ENCODE measurements at regions not wholly inside any gene's neighbourhood (a gene's known extent, or its start where the extent isn't known, plus 50 kb on each side); places are given as distances from the start of the nearest gene placed in this dataset.
"Not testable (repeated sequence)": the region's sequence is repeated elsewhere in the genome, so short reads cannot be mapped to it uniquely, and the experiment has no call there.

DNA sequence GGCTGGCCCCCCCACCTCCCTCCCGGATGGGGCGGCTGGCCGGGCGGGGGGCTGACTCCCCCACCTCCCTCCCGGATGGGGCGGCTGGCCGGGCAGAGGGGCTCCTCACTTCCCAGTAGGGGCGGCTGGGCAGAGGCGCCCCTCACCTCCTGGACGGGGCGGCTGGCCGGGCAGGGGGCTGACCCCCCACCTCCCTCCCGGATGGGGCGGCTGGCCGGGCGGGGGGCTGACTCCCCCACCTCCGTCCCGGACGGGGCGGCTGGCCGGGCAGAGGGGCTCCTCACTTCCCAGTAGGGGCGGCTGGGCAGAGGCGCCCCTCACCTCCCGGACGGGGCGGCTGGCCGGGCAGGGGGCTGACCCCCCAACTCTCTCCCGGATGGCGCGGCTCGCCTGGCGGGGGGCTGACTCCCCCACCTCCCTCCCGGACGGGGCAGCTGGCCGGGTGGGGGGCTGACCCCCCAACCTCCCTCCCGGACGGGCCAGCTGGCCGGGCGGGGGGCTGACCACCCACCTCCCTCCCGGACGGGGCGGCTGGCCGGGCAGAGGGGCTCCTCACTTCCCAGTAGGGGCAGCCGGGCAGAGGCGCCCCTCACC lies 194.1 kb upstream of the GRIA1 start:
- not testable (repeated sequence) for DNase-seq

DNA sequence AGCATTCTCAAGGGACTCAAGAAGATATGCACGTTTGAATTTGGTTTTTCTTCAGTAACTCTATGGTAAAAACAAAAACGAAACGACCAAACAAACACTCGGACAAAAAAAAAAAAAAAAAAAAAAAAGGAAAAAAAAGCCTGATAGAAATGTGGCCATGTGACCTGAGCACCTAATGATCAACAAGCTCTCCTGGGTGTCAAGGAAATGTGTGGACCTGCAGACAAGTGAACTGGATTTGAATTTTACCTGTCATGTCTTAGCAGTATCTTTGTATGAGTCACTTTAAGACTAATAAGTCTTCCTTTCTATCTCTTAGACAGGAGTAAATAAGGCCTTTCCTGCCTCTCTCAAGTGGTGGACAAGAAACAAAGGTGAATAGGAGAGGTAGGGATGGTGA lies 190.6 kb upstream of the GRIA1 start:
- DNase-seq: no peak

DNA sequence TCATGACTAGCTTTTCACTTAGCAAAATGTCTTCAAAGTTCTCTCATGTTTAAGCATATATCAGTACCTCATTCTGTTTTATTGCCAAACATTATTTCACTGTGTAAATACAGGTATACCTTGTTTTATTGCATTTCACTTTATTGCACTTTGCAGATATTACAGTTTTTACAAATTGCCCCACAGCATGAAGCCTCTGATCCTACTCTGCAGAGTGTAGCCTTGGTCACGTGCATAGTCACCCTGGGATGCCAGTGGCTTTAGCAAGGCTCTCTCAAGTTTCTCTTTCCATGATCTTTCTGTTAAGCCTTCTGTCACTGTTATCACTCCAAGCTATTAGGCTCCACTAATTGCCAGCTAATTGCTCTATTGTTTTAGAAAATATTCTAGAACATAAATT lies 182.2 kb upstream of the GRIA1 start:
- DNase-seq: no peak

DNA sequence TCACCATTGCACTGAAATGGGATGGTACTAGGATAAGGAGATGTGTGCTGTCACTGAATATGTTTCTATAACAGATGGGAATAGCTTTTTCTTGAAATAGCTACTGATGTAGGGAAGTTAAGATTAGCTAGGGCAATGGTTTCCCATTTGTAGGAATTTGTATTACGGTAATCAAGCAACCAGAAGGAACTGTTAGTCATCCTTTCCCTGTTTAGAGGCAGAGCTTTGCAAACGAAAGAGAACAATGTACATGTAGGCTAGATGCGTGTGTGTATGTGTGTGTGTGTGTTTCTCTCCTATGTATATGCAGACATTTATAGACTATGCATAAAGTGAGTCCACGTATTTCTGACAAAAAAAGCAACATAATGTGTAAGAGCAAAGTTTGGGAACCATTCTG lies 171.9 kb upstream of the GRIA1 start:
- DNase-seq: no peak

DNA sequence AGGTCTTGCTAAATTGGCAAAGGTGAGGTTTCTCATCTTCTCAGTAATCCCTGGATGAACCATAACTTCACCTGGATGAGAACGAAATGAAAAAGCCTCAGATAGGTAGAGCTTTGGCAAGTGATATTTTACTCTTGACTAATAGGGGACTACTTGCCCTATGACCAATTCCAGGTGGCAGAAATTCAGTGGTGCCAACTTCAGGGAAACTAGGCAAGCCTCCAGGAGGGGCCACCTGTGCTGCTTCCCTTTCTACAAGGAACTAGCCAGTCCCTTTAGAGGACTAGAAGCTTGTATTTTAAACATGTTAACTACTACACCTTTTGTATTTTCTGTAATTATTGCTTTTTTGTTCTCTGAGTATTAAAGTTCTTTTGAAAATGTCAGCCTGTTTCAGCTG lies 169.0 kb upstream of the GRIA1 start:
- no peak for DNase-seq

DNA sequence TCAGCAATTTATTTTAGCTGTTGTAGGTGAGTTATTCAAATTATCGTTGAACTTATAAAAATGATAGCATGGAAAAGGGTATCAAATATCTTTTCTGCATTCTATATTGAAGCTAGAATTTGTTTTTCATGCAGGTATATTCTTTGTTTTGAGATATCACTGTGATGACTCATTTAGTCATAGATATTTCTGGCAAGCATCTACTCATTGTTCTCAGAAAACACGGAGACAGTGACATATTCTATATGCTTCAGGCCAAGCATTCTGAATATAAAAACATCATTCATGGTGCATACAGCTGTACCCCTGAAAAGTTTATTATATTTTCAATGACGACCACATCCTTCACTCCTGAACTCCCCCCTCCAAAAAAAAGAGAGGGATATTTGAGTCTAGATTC lies 150.3 kb upstream of the GRIA1 start:
- DNase-seq: no peak

DNA sequence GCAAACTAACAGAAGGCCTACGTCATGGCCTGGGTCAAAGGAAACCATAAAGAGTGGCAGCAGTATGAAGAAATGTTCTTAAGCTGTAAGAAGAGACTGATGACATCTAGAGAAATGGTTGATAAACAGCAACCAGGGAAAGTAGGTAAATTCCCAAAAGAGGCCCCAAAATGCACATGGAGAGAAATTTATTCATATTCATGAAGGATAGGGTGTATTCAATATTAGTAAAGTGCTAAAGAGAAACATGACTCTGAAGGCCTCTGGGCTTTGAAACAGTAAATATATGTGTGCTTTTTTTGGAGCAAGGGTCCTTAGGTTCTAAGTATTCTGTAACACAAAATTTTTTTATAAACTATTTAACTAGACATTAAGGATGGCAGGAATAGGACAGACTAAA lies 149.7 kb upstream of the GRIA1 start:
- no peak for DNase-seq

DNA sequence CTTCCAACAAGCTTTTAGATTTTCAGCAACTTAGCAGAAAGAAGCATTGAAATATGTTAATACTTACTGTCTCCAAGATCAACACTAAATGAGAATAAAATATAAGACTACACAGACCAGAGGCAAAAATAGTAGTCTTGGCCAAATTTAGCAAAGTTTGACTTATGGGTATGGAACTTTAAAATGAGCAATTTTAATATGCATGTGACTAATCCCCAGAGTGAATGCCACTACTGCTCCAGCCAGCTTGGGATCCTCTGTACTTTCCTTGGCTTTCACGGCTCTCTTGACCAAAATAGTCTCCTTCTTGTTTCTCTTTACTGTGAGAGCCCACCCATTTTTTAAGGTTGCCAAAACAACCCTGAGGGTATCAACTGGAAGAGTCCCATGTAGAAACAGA lies 148.0 kb upstream of the GRIA1 start:
- no peak for DNase-seq

DNA sequence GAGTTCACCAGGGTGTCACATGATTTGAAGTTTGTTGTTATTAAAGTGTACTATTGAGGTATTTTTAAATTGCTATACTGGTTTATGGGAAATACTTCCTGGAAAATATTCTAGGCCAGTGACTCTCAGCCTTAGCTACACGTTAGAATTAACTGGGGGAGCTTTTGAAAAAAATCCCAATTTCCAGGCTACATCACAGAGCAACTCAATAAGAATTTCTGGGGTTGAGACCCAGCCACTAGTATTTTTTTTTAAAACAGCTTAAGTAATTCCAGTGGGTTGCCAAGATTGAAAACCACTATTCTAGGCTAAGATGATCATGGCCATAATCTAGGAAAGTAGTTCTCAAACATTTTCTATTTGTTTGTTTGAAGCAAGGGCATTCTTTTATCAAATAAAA lies 142.9 kb upstream of the GRIA1 start:
- no peak for DNase-seq

DNA sequence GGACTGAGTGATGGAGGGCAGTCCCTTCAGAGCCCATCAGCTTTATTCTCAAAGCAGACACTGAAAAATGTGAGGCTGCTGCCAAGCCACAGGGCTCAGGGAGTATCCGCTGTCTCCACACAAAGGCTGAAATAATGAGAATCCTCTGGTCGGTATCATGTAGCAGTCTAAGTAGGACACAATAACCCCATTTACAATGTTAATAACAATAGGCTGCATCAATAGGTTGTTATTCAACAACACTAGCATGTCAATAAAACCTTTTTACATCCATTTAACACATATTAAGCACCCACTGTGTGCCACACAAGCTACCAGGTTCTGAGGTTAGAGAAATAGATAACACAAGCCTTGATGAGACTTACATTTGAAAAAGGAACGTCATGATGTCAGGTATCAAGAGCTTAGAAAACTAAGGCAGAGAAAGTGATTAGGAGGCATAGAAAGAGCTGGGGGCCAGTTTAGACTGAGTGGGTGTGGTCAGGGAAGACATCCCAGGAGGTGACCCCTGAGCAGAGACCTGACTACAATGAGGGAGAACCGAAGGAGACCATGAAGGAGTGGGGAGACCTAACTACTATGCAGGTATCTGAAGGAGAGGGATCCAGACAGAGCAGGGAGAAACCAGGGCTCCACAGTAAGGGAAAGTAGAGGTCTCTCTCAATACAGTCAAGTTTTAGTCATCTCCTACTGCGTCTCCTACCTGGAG lies 140.1 kb upstream of the GRIA1 start:
- DNase-seq: no peak

DNA sequence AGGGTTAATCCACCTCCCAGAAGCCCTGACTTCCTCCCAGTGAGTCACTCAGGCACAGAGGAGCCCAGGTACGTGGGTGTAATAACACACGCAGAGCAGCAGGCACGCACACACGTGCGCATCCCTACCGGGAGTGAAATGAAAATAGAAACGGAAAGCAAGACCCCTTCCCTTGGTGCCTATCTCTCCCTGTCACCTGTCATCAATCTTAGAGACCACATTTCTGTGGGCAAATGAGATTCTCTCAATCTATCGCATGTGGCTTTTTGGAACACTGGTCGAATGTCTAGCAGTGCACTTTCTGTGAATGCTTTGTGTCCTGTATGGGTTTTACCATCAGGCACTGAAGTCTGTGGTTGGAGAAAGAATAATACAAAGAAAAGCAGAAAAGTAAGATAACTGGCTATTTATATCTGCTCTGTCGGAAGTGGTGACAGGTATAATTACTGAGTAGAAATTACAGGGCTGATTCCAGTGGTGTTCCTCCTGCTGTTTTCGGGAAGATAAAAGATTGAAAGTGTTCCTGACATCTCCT lies 137.7 kb upstream of the GRIA1 start:
- peak; percentile 4 for DNase-seq

DNA sequence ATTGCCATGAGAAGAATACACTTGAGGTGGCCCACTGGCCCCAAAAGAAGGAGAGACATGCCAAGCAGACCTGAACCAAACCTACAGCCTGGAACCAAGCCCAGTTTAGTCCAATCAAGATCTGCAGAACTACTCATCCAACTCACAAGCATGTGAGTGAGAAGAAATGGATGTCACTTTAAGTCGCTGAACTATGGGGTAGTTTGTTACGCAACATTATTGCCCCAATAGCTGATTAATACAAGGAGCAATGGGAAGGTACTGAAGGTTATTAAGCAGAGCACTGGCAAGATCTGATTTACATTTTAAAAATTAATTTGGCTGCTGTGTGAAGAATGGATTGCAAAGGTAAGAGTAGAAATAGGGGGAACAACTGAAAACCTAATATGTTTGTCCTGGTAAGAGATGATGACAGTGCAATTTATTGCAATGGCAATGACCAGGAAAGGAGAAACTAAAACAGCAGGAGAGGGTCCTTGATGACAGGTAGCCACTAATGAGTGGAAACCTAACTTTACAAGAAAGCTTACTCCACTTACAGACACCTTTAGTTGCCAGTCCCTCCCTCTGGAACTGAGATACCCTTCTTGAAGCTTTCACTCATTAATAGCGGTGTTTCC lies 132.9 kb upstream of the GRIA1 start:
- no peak for DNase-seq

DNA sequence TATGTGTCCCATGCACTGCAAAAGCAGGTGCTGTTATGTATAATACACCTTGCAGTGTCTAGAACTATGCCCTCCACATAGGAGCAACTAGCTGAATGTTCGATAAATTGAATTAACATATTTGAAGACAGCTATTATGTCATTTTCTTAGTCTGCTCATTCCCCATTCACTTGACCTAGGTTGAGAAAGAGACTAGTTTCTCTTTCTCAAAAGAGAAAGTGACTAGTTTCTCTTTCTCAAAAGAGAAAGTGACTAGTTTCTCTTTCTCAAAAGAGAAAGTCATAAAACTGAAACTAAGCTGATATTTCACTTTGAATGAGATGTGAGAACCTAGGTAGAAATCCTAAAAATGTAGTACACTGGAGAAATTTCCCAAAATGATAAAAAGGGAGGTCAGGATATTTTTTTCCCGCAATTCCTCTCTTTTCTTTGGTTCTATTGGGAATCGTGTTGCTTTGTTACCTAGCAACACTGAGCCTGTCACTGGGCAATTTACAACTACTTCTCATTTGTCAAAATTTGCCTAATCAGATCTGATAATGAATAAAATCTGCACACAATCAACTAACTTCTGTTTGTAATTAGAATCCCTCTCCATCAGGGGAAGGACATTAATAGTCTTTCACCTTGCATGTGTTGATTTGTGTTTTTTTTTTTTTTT lies 132.0 kb upstream of the GRIA1 start:
- DNase-seq: no peak

DNA sequence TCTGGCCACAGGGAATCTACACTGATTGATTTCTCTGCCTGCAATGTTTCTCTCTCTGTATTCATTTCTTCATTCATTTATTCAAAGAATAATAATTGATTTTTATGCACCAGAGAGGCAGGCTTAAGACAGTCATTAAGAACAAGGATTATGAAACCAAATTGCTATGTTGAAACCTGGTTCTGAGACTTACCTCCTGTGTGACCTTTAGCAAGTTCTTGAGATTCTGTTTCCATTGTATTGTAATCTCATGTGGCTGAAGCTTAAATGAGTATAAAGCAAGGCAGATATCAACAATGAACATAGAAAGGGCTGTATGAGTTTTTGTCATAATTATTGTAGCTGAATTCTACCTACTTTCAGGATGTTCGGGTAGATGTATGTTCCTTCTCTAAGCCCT lies 129.6 kb upstream of the GRIA1 start:
- DNase-seq: no peak

DNA sequence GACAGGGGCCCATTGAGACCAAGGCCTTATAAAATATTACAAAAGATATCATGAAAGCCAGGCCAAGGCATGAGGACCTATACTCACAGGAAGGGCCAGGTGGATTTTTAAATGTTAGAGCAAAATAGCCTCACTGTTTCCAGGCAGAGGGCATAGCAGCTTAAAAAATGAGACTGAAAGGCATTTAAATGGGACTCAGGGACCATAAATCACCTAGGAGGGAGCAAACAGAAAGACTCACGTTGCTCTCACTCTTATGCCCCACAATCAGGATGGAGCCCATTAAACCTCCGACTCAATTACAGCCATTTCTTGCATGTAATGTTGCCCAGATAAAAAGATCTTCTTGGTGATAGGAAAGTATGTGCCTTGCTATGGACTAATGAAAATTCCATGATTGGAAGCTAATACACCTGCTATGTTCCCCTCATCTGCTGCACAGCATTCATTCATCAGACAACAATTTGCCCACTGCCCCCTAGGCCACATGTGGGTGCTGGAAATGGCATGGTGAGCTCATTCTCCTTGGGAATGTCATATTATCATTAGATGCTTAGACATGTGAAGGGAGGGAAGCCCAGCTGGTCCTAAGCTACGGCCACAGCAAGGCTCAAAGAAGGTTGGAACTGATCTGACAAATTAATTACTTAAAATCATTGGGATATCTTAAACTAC lies 128.6 kb upstream of the GRIA1 start:
- no peak for DNase-seq

DNA sequence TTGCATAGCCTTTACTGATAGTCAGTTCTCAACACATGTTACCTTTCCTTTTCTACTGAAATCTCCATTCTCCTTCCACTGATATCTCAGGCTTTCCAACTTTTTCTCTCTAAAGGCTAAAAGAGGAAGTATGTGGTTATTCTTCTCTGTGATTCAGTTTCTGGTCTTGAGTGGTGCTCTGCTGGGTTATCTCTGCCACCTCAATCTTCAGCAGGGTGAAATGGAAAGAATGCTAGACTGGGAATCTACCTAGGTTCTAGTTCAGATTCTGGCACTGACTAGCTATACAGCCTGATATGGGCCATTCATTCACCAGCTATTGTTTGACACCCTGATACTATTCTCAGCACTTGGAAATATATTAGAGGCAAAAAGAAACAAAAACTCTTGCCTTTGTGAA lies 124.9 kb upstream of the GRIA1 start:
- no peak for DNase-seq

DNA sequence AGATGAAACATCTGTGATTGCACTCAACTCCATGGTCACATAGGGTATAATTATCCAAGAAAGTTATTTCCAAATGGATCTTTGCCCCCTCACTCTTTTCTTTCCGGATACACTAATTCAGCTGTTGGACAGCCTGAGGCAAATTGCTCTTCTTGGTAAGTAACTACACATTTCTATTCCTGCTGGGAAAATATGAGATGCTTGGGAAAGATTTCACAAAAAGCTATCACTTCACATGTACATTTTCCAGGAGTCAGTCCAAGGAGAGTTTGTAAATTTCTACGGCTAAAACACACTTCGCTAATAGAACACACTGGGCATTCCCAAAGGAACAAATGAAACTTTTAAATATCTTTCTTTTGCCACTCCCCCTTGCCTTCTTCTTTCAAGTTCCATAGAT lies 123.0 kb upstream of the GRIA1 start:
- no peak for DNase-seq

DNA sequence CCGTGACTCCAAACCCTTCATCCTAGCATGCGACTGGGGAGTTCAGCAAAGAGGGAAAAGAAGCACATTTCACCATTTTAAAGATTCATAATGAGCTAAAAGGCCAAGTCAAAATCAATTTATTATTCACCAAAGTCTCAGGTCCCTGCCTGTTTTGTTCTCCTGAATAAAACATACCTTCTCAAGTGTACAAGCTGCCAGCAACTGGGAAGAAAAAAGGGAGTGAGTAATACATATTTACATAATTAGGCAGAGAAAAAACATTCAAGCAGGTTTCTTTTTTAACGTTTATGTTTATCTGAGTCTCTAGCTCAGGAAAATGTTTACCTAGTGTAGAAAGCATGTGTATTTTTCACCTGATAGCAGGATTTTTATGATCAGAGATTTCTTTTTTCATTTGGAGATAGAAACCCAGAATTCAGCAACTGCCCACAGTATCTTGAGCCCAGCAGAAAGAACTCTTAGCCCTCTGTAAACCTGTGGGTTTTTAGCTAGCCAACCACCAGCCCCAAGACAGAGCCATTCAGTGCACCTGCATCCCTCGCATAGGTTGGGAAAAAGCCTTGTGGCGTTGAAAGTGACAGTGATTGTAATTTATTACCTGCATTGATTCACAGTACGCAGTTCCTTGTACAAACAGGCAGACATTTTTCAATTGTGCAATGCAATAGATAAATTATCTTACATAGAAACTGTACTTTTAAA lies 117.9 kb upstream of the GRIA1 start:
- DNase-seq: no peak

DNA sequence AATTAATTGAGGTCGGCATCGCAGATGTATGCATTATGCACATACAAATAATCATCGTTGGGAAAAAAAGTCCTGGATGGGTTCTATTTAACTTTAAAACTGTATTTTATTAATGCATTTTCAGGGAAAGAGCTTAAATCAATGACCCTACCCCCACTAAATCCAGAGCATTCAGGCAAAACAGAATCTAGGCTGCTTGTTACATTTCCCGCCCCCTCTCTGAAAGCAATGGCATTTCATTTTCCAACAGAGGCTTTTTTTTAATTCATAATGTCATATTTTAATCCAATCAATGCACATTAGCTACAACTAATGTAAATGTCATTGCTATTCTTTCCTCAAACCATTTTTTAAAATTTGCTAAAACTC lies 117.4 kb upstream of the GRIA1 start:
- no peak for DNase-seq

DNA sequence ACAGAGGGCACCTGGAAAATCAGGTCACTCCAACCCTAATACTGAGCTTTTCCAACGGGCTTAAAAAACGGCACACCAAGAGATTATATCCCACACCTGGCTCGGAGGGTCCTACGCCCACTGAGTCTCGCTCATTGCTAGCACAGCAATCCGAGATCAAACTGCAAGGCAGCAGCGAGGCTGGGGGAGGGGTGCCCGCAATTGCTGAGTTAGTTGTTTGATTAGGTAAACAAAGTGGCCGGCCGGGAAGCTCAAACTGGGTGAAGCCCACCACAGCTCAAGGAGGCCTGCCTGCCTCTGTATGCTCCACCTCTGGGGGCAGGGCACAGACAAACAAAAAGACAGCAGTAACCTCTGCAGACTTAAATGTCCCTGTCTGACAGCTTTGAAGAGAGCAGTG lies 108.8 kb upstream of the GRIA1 start:
- not testable (repeated sequence) for DNase-seq

DNA sequence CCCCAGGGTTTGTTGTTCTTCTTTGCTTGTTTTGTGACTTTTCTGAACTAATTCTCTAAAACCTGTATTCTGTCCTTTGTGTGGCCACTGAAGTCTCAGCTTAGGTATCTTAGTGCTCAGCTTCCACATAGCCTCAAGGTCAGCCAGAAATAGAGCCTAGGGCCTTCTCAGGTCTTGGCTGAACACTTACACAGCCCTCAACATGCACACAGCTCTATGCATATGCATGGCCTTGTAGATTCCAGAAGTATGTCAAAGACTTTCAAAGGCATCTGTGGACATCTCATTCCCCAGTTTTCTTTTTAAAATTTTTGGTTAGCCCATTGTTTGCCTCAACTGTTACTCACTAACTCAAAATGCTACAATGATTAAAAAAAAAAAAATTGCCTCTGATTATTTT lies 99.9 kb upstream of the GRIA1 start:
- DNase-seq: no peak

DNA sequence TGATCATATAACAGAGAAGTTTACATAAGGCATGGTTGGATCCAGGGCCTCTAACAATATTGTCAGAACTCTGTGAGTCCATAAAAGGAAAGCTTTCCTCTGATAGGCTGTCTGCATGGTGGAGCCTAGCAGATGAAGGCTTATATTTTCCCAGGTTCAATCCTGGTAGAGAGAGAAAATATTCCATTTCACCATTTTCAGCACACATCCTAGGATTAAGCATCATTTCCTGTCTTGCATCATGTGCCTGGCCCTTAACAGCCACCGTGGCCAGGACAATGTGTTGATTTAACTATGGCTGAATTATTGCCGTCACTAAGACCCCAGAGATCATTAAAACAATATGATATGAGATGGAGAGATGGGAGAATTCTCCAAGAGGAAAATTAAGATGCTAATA lies 90.9 kb upstream of the GRIA1 start:
- no peak for DNase-seq

DNA sequence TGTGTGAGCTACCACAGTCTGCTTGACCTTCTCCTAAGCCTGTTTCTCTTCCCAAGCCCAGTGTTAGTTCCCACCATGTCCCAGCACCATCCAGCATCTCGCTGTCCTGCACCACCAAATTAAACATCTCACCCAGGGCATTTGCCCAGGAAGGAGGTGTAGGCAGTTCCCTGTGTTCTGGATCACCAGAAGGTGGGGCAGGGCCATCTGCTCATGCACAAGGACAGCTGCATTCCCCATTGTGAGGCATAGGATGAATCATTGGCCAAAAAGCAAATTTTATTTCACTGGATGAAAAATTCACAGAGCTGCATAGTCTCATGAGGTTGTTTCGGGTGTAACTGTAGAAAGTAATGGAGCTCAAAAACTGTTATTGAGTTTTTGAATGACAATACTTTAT lies 89.5 kb upstream of the GRIA1 start:
- no peak for DNase-seq
